ENCODE measurements at regions not wholly inside any gene's neighbourhood (a gene's known extent, or its start where the extent isn't known, plus 50 kb on each side); places are given as distances from the start of the nearest gene placed in this dataset.

DNA sequence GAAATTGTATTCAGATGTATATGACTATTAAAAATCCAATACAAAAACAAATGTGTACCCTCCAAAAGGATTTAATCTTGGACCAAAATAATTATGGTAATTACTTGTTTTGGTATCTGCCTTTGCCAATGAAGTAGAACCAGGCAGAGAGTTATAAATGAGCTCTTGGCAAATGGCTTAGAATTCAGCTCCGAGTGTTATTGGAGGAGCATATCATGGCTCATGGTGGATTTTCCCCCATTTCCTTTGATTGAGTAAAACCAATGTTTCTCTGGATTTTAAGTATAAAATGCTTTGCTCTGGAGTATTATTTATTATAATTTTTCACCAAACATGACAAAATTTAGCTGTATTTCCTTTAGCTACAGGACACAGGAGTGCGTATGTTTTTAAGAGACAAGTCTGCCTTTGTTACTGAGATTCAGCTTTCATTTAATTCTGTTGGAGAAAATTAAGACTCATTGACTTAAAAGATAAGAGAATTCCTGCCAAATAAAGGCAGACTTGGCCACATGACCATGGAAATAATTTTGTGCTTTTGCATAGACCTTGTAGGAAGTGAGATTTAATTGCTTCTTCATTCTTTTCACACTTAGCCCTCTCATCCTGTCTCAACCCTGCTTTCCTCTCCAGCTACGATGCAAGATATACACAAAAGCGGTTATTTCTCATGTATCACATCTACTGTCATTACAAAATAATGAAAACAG is 281.0 kb upstream of the SOX11 start:
- no peaks in the 10 kb centered on the region for H3K4me1 Mint-ChIP-seq
- no peaks in the 10 kb centered on the region for H3K36me3 Mint-ChIP-seq (ENCODE audit: insufficient read depth)
- H3K9me3 Mint-ChIP-seq: peaks cover 7% of the 10 kb centered on the region
- no peak overlapping the region for H3K4me3 Mint-ChIP-seq
- no peaks in the 10 kb centered on the region for H3K27me3 Mint-ChIP-seq
- H3K27ac Mint-ChIP-seq (ENCODE audit: low read depth): no peak overlapping the region
- ATAC-seq (replicated peaks; ENCODE audit: extremely low read depth, poor library complexity, severe bottlenecking) (no peak), DNase-seq (ENCODE audit: low spot score in 2 of 2) (no peak)

DNA sequence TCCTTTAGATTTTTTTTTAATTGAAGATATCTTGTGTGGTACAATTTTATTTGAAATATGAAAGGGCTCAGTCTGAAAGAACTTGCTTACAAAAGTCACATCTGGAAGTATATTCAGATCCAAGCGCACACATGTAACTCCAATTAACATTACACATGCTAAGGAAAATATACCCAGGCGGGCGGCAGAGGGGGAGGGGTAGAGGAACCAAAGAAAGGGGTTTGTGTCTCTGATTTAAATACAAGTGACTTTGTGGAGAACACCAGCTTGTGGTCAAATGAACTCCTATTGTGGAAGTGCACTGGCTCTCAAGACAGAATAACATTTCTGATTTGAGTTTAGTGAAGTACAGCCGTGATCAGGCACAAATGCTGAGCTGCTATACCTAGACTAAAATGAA is 280.2 kb upstream of the SOX11 start:
- Mint-ChIP-seq H3K27ac (ENCODE audit: low read depth) (no peak overlapping the region), H3K27me3 (no peaks in the 10 kb centered on the region), H3K4me3 (no peak overlapping the region), H3K9me3 (peaks cover 7% of the 10 kb centered on the region), H3K36me3 (ENCODE audit: insufficient read depth) (no peaks in the 10 kb centered on the region), H3K4me1 (no peaks in the 10 kb centered on the region)
- DNase-seq (ENCODE audit: low spot score in 2 of 2): no peak
- ATAC-seq (replicated peaks; ENCODE audit: extremely low read depth, poor library complexity, severe bottlenecking): no peak

DNA sequence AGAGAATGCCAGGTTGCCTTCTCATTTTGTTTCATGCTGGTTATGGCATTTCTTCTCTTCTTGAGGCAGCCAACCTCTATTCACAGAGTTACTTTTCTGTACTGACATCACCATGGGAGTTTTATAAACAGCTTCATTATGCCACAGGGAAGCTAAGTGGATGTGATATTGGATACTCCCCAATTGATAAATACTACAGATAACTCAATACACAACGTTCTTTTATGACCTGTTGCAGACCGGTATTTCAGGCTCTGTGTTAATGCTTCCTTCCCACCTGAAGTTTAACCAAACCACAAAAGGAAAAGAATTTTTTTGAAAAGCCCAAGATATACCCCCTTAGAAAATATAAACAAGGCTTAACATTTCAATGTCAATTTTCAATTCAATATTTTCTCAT is 258.3 kb upstream of the SOX11 start:
- H3K36me3 Mint-ChIP-seq (ENCODE audit: insufficient read depth): peaks cover 2% of the 10 kb centered on the region
- H3K9me3 Mint-ChIP-seq: peaks cover 8% of the 10 kb centered on the region
- no peaks in the 10 kb centered on the region for H3K4me1 Mint-ChIP-seq
- DNase-seq (ENCODE audit: low spot score in 2 of 2) (no peak), ATAC-seq (replicated peaks; ENCODE audit: extremely low read depth, poor library complexity, severe bottlenecking) (no peak)
- no peak overlapping the region for H3K27ac Mint-ChIP-seq (ENCODE audit: low read depth)
- no peaks in the 10 kb centered on the region for H3K27me3 Mint-ChIP-seq
- H3K4me3 Mint-ChIP-seq: no peak overlapping the region

DNA sequence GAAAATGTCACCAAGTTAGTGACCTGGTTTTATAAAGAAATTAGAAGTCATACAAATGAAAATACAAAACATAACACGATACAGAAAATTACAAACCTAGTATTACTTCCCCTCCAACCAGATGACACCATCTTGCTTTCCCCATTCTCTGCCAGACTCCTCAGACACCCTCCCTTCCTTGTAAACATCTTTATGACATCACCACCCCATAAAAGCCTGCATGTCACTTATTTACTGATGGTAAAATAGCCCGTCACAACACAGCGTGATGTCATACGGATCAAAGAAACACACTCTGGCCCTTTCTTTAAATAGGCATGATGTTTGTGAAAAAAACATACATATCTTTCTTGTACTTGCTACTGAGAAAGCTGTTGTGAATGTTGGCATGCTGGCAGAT is 254.8 kb upstream of the SOX11 start:
- no peak overlapping the region for H3K4me3 Mint-ChIP-seq
- DNase-seq (ENCODE audit: low spot score in 2 of 2) (no peak), ATAC-seq (replicated peaks; ENCODE audit: extremely low read depth, poor library complexity, severe bottlenecking) (no peak)
- no peaks in the 10 kb centered on the region for H3K36me3 Mint-ChIP-seq (ENCODE audit: insufficient read depth)
- no peak overlapping the region for H3K27ac Mint-ChIP-seq (ENCODE audit: low read depth)
- H3K9me3 Mint-ChIP-seq: peaks cover 4% of the 10 kb centered on the region
- H3K27me3 Mint-ChIP-seq: no peaks in the 10 kb centered on the region
- no peaks in the 10 kb centered on the region for H3K4me1 Mint-ChIP-seq

DNA sequence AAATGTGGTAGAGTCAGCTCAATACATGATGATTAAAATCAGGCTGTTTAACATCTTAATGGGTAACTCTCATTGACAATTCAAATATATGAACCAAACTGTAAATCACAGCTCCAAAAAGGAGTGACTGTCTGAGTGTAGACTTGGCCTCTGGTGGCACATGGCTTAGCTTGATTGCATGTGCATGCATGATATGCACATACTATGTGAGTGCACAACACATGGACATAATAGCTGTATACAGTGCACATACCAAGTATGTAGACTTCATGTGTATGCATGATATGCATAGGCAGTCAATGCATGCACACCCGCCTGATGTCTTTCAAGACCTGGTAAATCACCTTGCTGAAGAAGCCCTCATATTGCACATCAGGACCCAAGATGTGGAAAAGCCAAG is 252.0 kb upstream of the SOX11 start:
- Mint-ChIP-seq H3K27ac (ENCODE audit: low read depth) (no peak overlapping the region), H3K4me1 (no peaks in the 10 kb centered on the region), H3K27me3 (no peaks in the 10 kb centered on the region), H3K4me3 (no peak overlapping the region), H3K9me3 (peaks cover 16% of the 10 kb centered on the region), H3K36me3 (ENCODE audit: insufficient read depth) (no peaks in the 10 kb centered on the region)
- DNase-seq (ENCODE audit: low spot score in 2 of 2) (no peak), ATAC-seq (replicated peaks; ENCODE audit: extremely low read depth, poor library complexity, severe bottlenecking) (no peak)

DNA sequence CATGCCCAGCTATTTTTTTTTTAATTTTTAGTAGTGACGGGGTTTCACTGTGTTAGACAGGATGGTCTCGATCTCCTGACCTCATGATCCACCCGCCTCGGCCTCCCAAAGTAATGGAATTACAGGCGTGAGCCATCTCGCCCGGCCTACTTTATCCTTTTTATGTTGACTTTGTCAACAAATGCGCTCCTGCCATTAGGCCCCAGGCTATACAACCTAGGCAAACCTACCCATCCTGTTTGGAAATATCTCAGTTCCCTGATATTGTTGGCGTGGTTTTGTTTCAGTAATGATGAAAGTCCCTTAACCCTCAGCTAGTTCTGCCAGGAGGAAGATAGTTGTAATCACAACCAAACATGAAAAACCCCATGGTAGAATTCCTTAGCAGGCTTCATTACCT is 249.4 kb upstream of the SOX11 start:
- no peak overlapping the region for H3K4me3 Mint-ChIP-seq
- DNase-seq (ENCODE audit: low spot score in 2 of 2) (no peak), ATAC-seq (replicated peaks; ENCODE audit: extremely low read depth, poor library complexity, severe bottlenecking) (no peak)
- H3K36me3 Mint-ChIP-seq (ENCODE audit: insufficient read depth): no peaks in the 10 kb centered on the region
- no peaks in the 10 kb centered on the region for H3K27me3 Mint-ChIP-seq
- H3K4me1 Mint-ChIP-seq: no peaks in the 10 kb centered on the region
- H3K27ac Mint-ChIP-seq (ENCODE audit: low read depth): no peak overlapping the region
- peaks cover 16% of the 10 kb centered on the region for H3K9me3 Mint-ChIP-seq

DNA sequence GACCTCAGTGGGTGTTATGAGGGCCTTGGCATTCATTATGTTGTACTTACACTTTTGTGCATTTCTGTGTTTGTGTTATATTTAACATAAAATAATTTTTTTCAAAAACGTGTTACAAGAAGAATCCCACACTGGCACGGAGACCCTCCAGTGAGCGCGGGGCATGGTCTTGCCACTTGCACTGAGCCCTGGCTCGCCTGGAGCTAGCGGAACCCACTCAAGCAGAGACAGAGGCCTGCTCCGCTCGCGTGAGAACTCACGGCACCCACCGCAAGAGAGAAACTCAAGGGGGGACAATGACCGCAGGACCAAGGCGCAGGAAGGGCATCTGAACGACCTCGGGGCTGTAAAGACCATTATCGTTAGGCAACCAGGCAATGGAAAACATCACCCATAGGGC is 248.0 kb upstream of the SOX11 start:
- H3K27me3 Mint-ChIP-seq: no peaks in the 10 kb centered on the region
- no peaks in the 10 kb centered on the region for H3K4me1 Mint-ChIP-seq
- ATAC-seq (replicated peaks; ENCODE audit: extremely low read depth, poor library complexity, severe bottlenecking) (no peak), DNase-seq (ENCODE audit: low spot score in 2 of 2) (no peak)
- no peak overlapping the region for H3K4me3 Mint-ChIP-seq
- H3K9me3 Mint-ChIP-seq: peaks cover 13% of the 10 kb centered on the region
- H3K36me3 Mint-ChIP-seq (ENCODE audit: insufficient read depth): no peaks in the 10 kb centered on the region
- H3K27ac Mint-ChIP-seq (ENCODE audit: low read depth): no peak overlapping the region

DNA sequence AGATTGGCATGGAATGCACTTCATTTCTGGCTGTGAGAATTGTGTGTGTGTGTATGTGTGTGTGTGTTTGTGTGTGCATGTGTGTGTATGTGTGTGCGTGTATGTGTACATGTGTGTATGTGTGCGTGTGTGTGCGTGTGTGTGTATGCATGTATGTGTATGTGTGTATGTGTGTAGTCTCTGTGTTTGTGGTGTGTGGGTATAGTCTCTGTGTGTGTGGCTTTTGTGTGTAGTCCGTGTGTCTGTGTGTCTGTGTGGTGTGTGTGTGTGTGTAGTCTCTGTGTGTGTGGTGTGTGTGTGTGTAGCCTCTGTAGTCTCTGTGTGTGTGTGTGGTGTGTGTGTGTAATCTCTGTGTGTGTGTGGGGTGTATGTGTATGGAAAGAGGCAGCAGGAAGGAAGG is 247.3 kb upstream of the SOX11 start:
- no peaks in the 10 kb centered on the region for H3K27me3 Mint-ChIP-seq
- H3K36me3 Mint-ChIP-seq (ENCODE audit: insufficient read depth): no peaks in the 10 kb centered on the region
- H3K9me3 Mint-ChIP-seq: peaks cover 12% of the 10 kb centered on the region
- no peak for DNase-seq (ENCODE audit: low spot score in 2 of 2)
- no peaks in the 10 kb centered on the region for H3K4me1 Mint-ChIP-seq
- ATAC-seq (replicated peaks; ENCODE audit: extremely low read depth, poor library complexity, severe bottlenecking): no peak
- no peak overlapping the region for H3K27ac Mint-ChIP-seq (ENCODE audit: low read depth)
- H3K4me3 Mint-ChIP-seq: no peak overlapping the region

DNA sequence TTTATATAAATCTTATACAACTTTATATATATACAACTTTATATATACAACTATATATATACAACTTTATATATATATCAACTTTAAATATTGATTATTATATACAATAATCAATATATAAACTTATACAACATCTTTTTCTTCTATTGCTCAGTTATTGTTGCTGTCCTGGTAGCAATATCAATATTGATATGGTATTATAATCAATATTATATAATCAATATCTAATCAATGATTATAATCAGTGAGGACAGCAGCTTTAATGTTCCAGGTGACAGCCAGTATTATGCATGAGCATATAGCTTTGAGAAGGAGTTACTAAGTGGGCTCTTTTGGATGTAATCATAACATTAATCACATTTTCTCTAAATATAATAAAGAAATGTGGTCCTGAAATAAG is 242.3 kb upstream of the SOX11 start:
- ATAC-seq (replicated peaks; ENCODE audit: extremely low read depth, poor library complexity, severe bottlenecking) (no peak), DNase-seq (ENCODE audit: low spot score in 2 of 2) (no peak)
- no peaks in the 10 kb centered on the region for H3K36me3 Mint-ChIP-seq (ENCODE audit: insufficient read depth)
- no peaks in the 10 kb centered on the region for H3K27me3 Mint-ChIP-seq
- no peak overlapping the region for H3K4me3 Mint-ChIP-seq
- H3K9me3 Mint-ChIP-seq: peaks cover 3% of the 10 kb centered on the region
- no peak overlapping the region for H3K27ac Mint-ChIP-seq (ENCODE audit: low read depth)
- no peaks in the 10 kb centered on the region for H3K4me1 Mint-ChIP-seq

DNA sequence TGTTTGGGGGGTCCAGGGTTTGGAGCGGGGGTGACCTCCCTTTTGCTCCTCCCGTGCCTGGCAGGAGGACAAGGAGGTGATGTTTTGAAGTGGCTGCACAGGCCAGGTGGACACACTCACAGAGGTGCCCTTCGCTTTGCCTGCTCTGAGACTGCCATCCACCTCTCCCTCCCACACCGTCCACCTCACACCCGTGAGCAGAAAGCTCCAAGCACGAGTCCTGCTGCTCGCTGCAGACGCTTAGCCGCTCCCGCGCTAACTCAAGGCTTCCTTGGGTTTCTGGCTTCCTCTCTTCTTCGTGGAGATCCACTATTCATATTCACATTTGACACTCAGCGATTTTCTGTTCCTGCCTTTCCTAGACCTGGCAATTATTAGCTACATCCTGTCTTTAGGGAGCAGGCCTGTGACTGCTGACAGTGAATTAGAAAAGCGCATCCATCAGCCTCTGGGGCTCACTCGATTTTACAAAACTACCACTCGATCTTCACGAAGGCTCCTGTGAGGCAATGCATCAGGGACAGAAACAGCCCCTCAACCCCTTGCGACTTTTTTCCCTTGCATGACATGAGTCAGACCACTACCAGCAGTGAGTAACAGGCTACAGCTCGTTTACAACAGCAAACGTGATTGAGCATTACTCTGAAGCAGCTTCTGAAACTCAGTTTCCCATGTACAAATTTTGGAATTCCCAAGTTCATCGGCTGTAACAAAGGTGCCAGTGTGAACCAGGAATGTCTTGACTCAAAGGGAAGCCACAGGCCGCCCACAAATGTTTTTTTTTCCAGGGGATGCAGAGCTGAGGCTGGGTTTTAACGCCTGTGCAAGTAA is 238.7 kb upstream of the SOX11 start:
- DNase-seq (ENCODE audit: low spot score in 2 of 2): no peak
- H3K4me1 Mint-ChIP-seq: no peaks in the 10 kb centered on the region

DNA sequence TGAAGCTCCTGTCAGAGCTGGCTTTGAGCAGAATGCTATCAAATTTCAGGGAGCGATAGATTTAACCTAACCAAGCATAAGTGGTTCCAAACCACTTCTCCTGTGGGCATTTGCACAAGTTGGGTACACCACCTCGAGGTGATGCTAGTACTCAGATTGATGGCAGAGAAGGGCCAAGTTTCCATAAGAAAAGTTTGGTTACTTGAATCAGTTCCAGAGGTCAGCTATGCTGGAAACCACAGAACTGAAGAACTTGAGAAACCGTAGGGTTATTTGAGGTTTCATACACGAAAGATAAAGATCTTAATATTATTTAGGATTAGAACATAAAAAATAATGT is 238.2 kb upstream of the SOX11 start:
- Mint-ChIP-seq H3K9me3 (peaks cover 3% of the 10 kb centered on the region), H3K27me3 (no peaks in the 10 kb centered on the region), H3K36me3 (ENCODE audit: insufficient read depth) (no peaks in the 10 kb centered on the region), H3K27ac (ENCODE audit: low read depth) (no peak overlapping the region), H3K4me3 (no peak overlapping the region), H3K4me1 (no peaks in the 10 kb centered on the region)
- ATAC-seq (replicated peaks; ENCODE audit: extremely low read depth, poor library complexity, severe bottlenecking) (no peak), DNase-seq (ENCODE audit: low spot score in 2 of 2) (no peak)

More for the DNA sequence above, 238.7 kb upstream of the SOX11 start:
- Mint-ChIP-seq H3K9me3 (no peaks in the 10 kb centered on the region), H3K4me3 (no peak overlapping the region), H3K27me3 (no peaks in the 10 kb centered on the region), H3K27ac (ENCODE audit: low read depth) (no peak overlapping the region), H3K36me3 (ENCODE audit: insufficient read depth) (no peaks in the 10 kb centered on the region)
- no peak for ATAC-seq (replicated peaks; ENCODE audit: extremely low read depth, poor library complexity, severe bottlenecking)

DNA sequence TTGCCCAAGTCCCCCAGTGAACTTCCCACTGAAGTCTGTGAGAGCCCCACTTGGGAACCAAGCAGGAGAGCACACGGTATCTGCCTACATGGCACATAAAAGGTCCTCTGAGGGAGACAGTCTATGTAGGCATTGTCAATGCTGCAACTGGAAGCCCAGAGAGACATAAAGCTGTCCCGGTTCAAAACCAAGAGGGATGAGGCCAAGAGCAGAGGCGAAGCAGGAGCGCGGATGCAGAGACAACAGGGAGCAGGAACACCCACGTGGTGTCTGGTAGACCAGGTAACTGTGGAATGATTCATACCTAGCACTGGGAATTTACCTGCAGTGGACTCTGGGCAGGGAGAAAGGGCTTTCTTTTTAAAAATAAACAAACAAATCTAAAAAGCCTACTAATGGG is 233.1 kb upstream of the SOX11 start:
- Mint-ChIP-seq H3K4me1 (no peaks in the 10 kb centered on the region), H3K27me3 (no peaks in the 10 kb centered on the region), H3K9me3 (peaks cover 23% of the 10 kb centered on the region), H3K4me3 (no peak overlapping the region), H3K27ac (ENCODE audit: low read depth) (no peak overlapping the region), H3K36me3 (ENCODE audit: insufficient read depth) (no peaks in the 10 kb centered on the region)
- DNase-seq (ENCODE audit: low spot score in 2 of 2) (no peak), ATAC-seq (replicated peaks; ENCODE audit: extremely low read depth, poor library complexity, severe bottlenecking) (no peak)

DNA sequence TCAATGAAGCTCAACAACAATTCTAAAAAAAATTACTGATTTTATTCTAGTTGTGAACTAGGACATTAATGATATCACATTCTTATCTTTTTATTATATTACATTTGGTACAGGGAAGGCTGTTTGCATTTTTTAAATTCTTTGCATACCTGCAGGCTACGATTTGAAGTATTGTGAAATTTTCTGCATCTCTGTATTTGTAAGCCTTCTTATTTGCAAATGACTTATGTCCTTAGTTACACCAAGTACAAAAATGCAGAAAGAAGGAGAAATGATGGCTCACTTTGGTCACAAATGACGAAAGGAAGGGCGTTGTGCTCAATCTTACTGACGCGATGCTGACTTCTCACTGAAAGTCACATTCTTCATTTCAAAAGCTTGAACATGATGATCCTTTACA is 227.5 kb upstream of the SOX11 start:
- Mint-ChIP-seq H3K4me1 (no peaks in the 10 kb centered on the region), H3K4me3 (no peak overlapping the region), H3K27me3 (no peaks in the 10 kb centered on the region), H3K27ac (ENCODE audit: low read depth) (no peak overlapping the region), H3K9me3 (peaks cover 18% of the 10 kb centered on the region), H3K36me3 (ENCODE audit: insufficient read depth) (no peaks in the 10 kb centered on the region)
- DNase-seq (ENCODE audit: low spot score in 2 of 2) (no peak), ATAC-seq (replicated peaks; ENCODE audit: extremely low read depth, poor library complexity, severe bottlenecking) (no peak)
